Tibial nerve (tissue), 4 donors: ENCODE measurements at regions not wholly inside any gene's neighbourhood (a gene's known extent, or its start where the extent isn't known, plus 50 kb on each side); places are given as distances from the start of the nearest gene placed in this dataset.

Source experiments
- DNase-seq, 2 donors: peaks; one replicate each; pipeline ENCODE4 v3.0.0-alpha.2; 2019; ENCODE audit warnings: low spot score in 2 of 2
- H3K27ac ChIP-seq, 4 donors: fragments of 200-600 bp; sonication (generic) in 3 of 4; one replicate each; pipeline ENCODE4 v1.5.1; 2017 to 2019; ENCODE audit warnings: mild to moderate bottlenecking in 1 of 4
- H3K27me3 ChIP-seq, 2 donors: fragments of 200-600 bp; sonication (generic) in 1 of 2; one replicate each; pipeline versions ENCODE4 v1.5.1 to v1.6.0; 2017 to 2019
- H3K36me3 ChIP-seq, 3 donors: fragments of 200-600 bp; sonication (generic); one replicate each; pipeline ENCODE4 v1.5.1; 2018 to 2019
- H3K4me1 ChIP-seq, 4 donors: fragments of 200-600 bp; sonication (generic) in 3 of 4; one replicate each; pipeline ENCODE4 v1.5.1; 2017 to 2019
- H3K4me3 ChIP-seq, 4 donors: fragments of 200-600 bp; sonication (generic) in 3 of 4; one replicate each; pipeline ENCODE4 v1.5.1; 2017 to 2019; ENCODE audit warnings: mild to moderate bottlenecking in 1 of 4, moderate library complexity in 1 of 4
- H3K9me3 ChIP-seq, 4 donors: fragments of 200-600 bp; sonication (generic) in 3 of 4; one replicate each; pipeline ENCODE4 v1.5.1; 2017 to 2019
- EP300 ChIP-seq, 2 donors: sonication (generic); formaldehyde crosslinking; IDR thresholded peaks; one replicate each; pipeline ENCODE4 v1.6.1; 2017; ENCODE audit warnings: antibody characterized with exemption in 2 of 2, mild to moderate bottlenecking in 1 of 2
- POLR2A ChIP-seq, 2 donors: fragments of 450-650 bp; IDR thresholded peaks; one replicate each; pipeline ENCODE4 v1.6.1; 2017; ENCODE audit warnings: antibody characterized with exemption in 2 of 2, mild to moderate bottlenecking in 2 of 2, moderate library complexity in 2 of 2
- WGBS, 2 donors: methylation state at CpG; one replicate each; pipeline ENCODE4 v1.1.5; 2018; 5-methylcytosine and 5-hydroxymethylcytosine counted together
- TF ChIP-seq, protein P1 (sequence below), 5 experiments: fragments of 200-600 bp in 3 of 5; fragments of 450-650 bp in 2 of 5; sonication (generic) in 3 of 5; IDR thresholded peaks; one replicate each; pipeline ENCODE4 v1.5.1; 2016 to 2019; ENCODE audit warnings: antibody characterized with exemption in 5 of 5, mild to moderate bottlenecking in 3 of 5, moderate library complexity in 2 of 5

DNA sequence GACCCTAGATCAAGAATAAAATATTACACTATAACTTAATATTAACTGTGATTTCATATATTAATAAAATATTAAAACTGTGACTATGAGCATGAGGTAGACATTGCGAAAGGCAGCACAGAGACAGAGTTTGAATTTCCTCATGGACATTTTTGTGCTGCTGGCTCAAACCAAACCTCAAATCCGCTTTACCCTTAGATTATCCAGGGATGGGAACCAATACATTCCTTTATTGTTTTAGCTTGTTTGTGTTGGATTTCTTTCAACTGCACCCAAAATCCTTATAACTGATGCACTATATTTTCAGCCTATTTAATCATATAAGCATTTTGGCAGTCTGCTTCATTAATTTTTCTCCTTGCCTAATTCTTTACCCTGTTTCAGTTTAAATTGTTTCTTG, 436.7 kb downstream of the ATP23 start:
- 61 to 89% methylated on average over 2 of the region's 2 CpGs for WGBS, 2 donors
- no peaks in the 10 kb centered on the region for H3K36me3 ChIP-seq
- no peak overlapping the region for H3K27ac ChIP-seq
- no peak overlapping the region for H3K4me3 ChIP-seq
- no peak for DNase-seq
- H3K27me3 ChIP-seq = no peaks in the 10 kb centered on the region
- no peaks in the 10 kb centered on the region for H3K4me1 ChIP-seq
- TF ChIP-seq EP300 (IDR thresholded peaks at IDR 0.05) = no peak
- no peak for TF ChIP-seq POLR2A (IDR thresholded peaks at IDR 0.05)
- TF ChIP-seq, protein P1, sequence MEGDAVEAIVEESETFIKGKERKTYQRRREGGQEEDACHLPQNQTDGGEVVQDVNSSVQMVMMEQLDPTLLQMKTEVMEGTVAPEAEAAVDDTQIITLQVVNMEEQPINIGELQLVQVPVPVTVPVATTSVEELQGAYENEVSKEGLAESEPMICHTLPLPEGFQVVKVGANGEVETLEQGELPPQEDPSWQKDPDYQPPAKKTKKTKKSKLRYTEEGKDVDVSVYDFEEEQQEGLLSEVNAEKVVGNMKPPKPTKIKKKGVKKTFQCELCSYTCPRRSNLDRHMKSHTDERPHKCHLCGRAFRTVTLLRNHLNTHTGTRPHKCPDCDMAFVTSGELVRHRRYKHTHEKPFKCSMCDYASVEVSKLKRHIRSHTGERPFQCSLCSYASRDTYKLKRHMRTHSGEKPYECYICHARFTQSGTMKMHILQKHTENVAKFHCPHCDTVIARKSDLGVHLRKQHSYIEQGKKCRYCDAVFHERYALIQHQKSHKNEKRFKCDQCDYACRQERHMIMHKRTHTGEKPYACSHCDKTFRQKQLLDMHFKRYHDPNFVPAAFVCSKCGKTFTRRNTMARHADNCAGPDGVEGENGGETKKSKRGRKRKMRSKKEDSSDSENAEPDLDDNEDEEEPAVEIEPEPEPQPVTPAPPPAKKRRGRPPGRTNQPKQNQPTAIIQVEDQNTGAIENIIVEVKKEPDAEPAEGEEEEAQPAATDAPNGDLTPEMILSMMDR (IDR thresholded peaks at IDR 0.05) = no peak
- H3K9me3 ChIP-seq = no peaks in the 10 kb centered on the region

- Histone ChIP-seq H3K36me3 (no peaks in the 10 kb centered on the region), H3K4me3 (no peak overlapping the region), H3K27ac (no peak overlapping the region), H3K4me1 (no peaks in the 10 kb centered on the region), H3K27me3 (no peaks in the 10 kb centered on the region), H3K9me3 (no peaks in the 10 kb centered on the region)
- no peak for DNase-seq
- TF ChIP-seq, protein P1 (IDR thresholded peaks at IDR 0.05) = no peak
- no peak for TF ChIP-seq POLR2A (IDR thresholded peaks at IDR 0.05)
- TF ChIP-seq EP300 (IDR thresholded peaks at IDR 0.05) = no peak
- 59 to 73% methylated on average over 6 of the region's 6 CpGs for WGBS, 2 donors
Observed at GRCh38 chr12:58381546-58381945, 440.2 kb downstream of the ATP23 start.

GRCh38 chr12:58384196-58384595, 442.8 kb downstream of the ATP23 start:
- WGBS, 2 donors = 78% methylated on average over 1 of the region's 1 CpG
- Histone ChIP-seq H3K27me3 (no peaks in the 10 kb centered on the region), H3K9me3 (no peaks in the 10 kb centered on the region), H3K36me3 (no peaks in the 10 kb centered on the region), H3K27ac (no peak overlapping the region), H3K4me3 (no peak overlapping the region), H3K4me1 (no peaks in the 10 kb centered on the region)
- TF ChIP-seq POLR2A (IDR thresholded peaks at IDR 0.05) (no peak), EP300 (IDR thresholded peaks at IDR 0.05) (no peak)
- TF ChIP-seq, protein P1 (IDR thresholded peaks at IDR 0.05) = no peak
- no peak for DNase-seq

DNA sequence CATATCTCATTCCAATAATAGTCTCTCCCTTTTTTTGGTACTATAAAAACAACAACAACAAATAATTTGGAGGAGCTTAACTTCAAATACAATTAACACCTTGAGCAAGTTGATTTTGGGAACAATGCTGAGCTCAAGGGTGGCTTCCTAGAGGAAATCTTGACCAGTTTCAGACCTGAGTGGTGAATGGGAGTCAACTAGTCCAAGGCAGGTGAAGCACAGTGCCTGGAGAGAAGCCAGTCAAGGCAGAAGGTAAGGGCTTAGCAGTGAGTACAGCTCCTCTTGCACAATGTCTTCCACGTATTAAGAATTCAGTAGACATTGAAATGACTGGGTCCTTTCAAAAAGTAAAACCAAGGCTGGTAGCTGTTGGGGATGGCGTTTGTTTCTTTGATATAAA, 444.8 kb downstream of the ATP23 start:
- no peak overlapping the region for H3K4me3 ChIP-seq
- DNase-seq = no peak
- no peaks in the 10 kb centered on the region for H3K4me1 ChIP-seq
- H3K9me3 ChIP-seq = no peaks in the 10 kb centered on the region
- 87 to 92% methylated on average over 2 of the region's 2 CpGs for WGBS, 2 donors
- no peak for TF ChIP-seq POLR2A (IDR thresholded peaks at IDR 0.05)
- no peak for TF ChIP-seq EP300 (IDR thresholded peaks at IDR 0.05)
- TF ChIP-seq, protein P1 (IDR thresholded peaks at IDR 0.05) = no peak
- H3K36me3 ChIP-seq = no peaks in the 10 kb centered on the region
- H3K27me3 ChIP-seq = no peaks in the 10 kb centered on the region
- H3K27ac ChIP-seq = no peak overlapping the region

GRCh38 chr12:58387199-58387598, 445.8 kb downstream of the ATP23 start:
- Histone ChIP-seq H3K9me3 (no peaks in the 10 kb centered on the region), H3K4me3 (no peak overlapping the region), H3K36me3 (no peaks in the 10 kb centered on the region), H3K4me1 (no peaks in the 10 kb centered on the region), H3K27me3 (no peaks in the 10 kb centered on the region), H3K27ac (no peak overlapping the region)
- DNase-seq = no peak
- TF ChIP-seq, protein P1 (IDR thresholded peaks at IDR 0.05) = no peak
- TF ChIP-seq POLR2A (IDR thresholded peaks at IDR 0.05) = no peak
- TF ChIP-seq EP300 (IDR thresholded peaks at IDR 0.05) = no peak
- 56 to 63% methylated on average over 2 of the region's 2 CpGs for WGBS, 2 donors
